Caco-2 (cell line): ENCODE measurements at regions not wholly inside any gene's neighbourhood (a gene's known extent, or its start where the extent isn't known, plus 50 kb on each side); places are given as distances from the start of the nearest gene placed in this dataset.

Experiments used
- BruUV-seq: library from RNA; stranded (reverse); fragments of 400-500 nt; replicated peaks from 2 replicates; lab custom pipeline; 2021; lab: Mats Ljungman, UMichigan
- CTCF ChIA-PET: fragments of 300-600 bp; sonication (Branson Sonifier 250); formaldehyde crosslinking; loops from one replicate; lab custom pipeline; 2022; ENCODE audit warnings: antibody characterized with exemption; lab: Charles Lee
- POLR2A ChIA-PET: fragments of 300-600 bp; sonication (Branson Sonifier 250); formaldehyde crosslinking; loops from one replicate; lab custom pipeline; 2022; ENCODE audit warnings: antibody characterized with exemption; lab: Charles Lee
- DNase-seq, 2 experiments: peaks; one replicate each; pipeline versions ENCODE4 v3.0.0 to v3.0.0-alpha.2; 2020 to 2022
- H3K27me3 ChIP-seq: replicated peaks from 2 replicates; pipeline ENCODE4 v1.6.0; 2011; ENCODE audit warnings: low read length; ENCODE audit not compliant: control insufficient read depth, insufficient read depth
- H3K36me3 ChIP-seq: 2 replicates; pipeline ENCODE4 v1.5.1; 2011; ENCODE audit warnings: low read length; ENCODE audit not compliant: control insufficient read depth, insufficient read depth
- H3K4me1 ChIP-seq: fragments of 250-450 bp; sonication (Bioruptor Pico); 2 replicates; pipeline ENCODE4 v1.5.1; 2020; ENCODE audit warnings: mild to moderate bottlenecking
- H3K4me3 ChIP-seq: 2 replicates; pipeline ENCODE4 v1.5.1; 2011; ENCODE audit warnings: low read depth, mild to moderate bottlenecking, control low read depth, low read length
- H3K9me3 ChIP-seq: fragments of 250-450 bp; sonication (Bioruptor Pico); 2 replicates; pipeline ENCODE4 v1.5.1; 2020; ENCODE audit warnings: mild to moderate bottlenecking, moderate library complexity
- H3K27ac Mint-ChIP-seq: one replicate; pipeline ENCODE4 v1.8.0; 2022; ENCODE audit warnings: mixed read lengths; ENCODE audit not compliant: unreplicated experiment
- H3K27me3 Mint-ChIP-seq: one replicate; pipeline ENCODE4 v1.8.0; 2022; ENCODE audit warnings: mixed read lengths; ENCODE audit not compliant: insufficient read depth, unreplicated experiment
- H3K36me3 Mint-ChIP-seq: one replicate; pipeline ENCODE4 v1.8.0; 2022; ENCODE audit warnings: mild to moderate bottlenecking, mixed read lengths; ENCODE audit not compliant: insufficient read depth, unreplicated experiment
- H3K4me1 Mint-ChIP-seq: one replicate; pipeline ENCODE4 v1.8.0; 2022; ENCODE audit warnings: low read depth, mixed read lengths; ENCODE audit not compliant: unreplicated experiment
- H3K4me3 Mint-ChIP-seq: one replicate; pipeline ENCODE4 v1.8.0; 2022; ENCODE audit warnings: mild to moderate bottlenecking, moderate library complexity, mixed read lengths; ENCODE audit not compliant: unreplicated experiment
- H3K9me3 Mint-ChIP-seq: one replicate; pipeline ENCODE4 v1.8.0; 2022; ENCODE audit warnings: mixed read lengths; ENCODE audit not compliant: unreplicated experiment
- intact Hi-C: fragments of 100-400 bp; cut with micrococcal nuclease; formaldehyde crosslinking; loops from one replicate; pipeline ENCODE4 v1.10.0; 2022; ENCODE audit not compliant: unreplicated experiment
- TF ChIP-seq, protein P1 (sequence below), 2 experiments: fragments of 200-600 bp in 1 of 2; IDR thresholded peaks; 1 replicate in 1 of 2; 2 replicates in 1 of 2; pipeline versions ENCODE4 v1.5.1 to v1.8.0; 2011 to 2022; ENCODE audit warnings: antibody characterized with exemption in 1 of 2, control low read depth in 1 of 2, inconsistent platforms in 1 of 2, low read depth in 1 of 2, low read length in 1 of 2, mild to moderate bottlenecking in 1 of 2, moderate library complexity in 1 of 2; ENCODE audit not compliant: insufficient read depth in 1 of 2, severe bottlenecking in 1 of 2, unreplicated experiment in 1 of 2

DNA sequence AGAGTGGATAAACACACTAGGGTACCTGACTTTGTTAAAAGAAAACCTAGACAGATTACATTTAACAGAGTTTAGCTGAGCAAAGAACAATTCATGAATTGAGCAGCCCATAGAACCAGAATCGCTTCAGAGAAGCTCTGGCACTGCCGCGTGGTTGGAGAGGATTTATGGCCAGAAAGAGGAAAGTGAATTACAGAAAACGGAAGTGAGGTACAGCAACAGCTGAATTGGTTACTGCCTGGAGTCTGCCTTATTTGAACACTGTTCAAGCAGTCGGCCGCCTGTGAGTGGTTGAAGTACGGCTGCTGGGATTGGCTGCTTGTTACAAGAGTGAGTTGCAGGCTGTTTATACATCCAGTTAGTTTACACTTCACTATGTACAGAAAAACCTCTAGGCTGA is 253.8 kb upstream of the CDYL start:
- H3K27me3 Mint-ChIP-seq = peaks cover 20% of the 10 kb centered on the region
- no peak for DNase-seq
- ChIA-PET POLR2A (no interaction called here), CTCF (no interaction called here)
- H3K27me3 ChIP-seq = no peaks in the 10 kb centered on the region
- H3K36me3 Mint-ChIP-seq = no peaks in the 10 kb centered on the region
- intact Hi-C loops = no loop called here
- H3K9me3 Mint-ChIP-seq = no peaks in the 10 kb centered on the region
- H3K4me1 ChIP-seq = peaks cover 5% of the 10 kb centered on the region; the same call in 1 of the 2 replicates
- H3K4me3 Mint-ChIP-seq = no peak overlapping the region
- H3K36me3 ChIP-seq = no peaks in the 10 kb centered on the region
- no peaks in the 10 kb centered on the region for H3K4me1 Mint-ChIP-seq
- no peak overlapping the region for H3K4me3 ChIP-seq
- TF ChIP-seq, protein P1, sequence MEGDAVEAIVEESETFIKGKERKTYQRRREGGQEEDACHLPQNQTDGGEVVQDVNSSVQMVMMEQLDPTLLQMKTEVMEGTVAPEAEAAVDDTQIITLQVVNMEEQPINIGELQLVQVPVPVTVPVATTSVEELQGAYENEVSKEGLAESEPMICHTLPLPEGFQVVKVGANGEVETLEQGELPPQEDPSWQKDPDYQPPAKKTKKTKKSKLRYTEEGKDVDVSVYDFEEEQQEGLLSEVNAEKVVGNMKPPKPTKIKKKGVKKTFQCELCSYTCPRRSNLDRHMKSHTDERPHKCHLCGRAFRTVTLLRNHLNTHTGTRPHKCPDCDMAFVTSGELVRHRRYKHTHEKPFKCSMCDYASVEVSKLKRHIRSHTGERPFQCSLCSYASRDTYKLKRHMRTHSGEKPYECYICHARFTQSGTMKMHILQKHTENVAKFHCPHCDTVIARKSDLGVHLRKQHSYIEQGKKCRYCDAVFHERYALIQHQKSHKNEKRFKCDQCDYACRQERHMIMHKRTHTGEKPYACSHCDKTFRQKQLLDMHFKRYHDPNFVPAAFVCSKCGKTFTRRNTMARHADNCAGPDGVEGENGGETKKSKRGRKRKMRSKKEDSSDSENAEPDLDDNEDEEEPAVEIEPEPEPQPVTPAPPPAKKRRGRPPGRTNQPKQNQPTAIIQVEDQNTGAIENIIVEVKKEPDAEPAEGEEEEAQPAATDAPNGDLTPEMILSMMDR (IDR thresholded peaks at IDR 0.05; ENCODE audit: insufficient read depth in 1 of 2, low read depth in 1 of 2, low read length in 1 of 2, severe bottlenecking in 1 of 2, unreplicated experiment in 1 of 2) = no peak
- no peaks in the 10 kb centered on the region for H3K9me3 ChIP-seq
- no peak overlapping the region for H3K27ac Mint-ChIP-seq
- BruUV-seq = no TSS peak

DNA sequence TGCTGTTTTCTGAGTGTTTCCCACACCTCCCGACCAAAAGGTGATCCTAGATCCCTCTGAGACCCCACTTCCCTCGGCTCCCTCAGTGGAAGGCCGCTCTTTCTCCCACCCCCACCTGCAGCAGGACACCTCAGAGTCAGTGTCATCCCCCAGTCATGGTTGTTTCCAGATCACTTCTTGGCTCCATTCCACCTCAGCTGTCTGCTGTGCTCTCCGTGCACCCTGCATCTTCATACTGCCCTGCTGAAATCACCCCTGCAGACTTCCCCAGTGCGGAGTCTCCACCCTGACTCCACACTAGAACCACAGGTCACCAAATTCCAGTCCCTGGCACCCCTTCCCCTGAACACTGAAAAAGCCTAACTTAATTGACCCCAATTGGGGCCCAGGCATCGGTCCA is 255.1 kb upstream of the CDYL start:
- H3K9me3 Mint-ChIP-seq = no peaks in the 10 kb centered on the region
- peaks cover 8% of the 10 kb centered on the region for H3K27me3 Mint-ChIP-seq
- ChIA-PET CTCF (no interaction called here), POLR2A (no interaction called here)
- no peaks in the 10 kb centered on the region for H3K9me3 ChIP-seq
- BruUV-seq = no TSS peak
- H3K27ac Mint-ChIP-seq = no peak overlapping the region
- peaks cover 5% of the 10 kb centered on the region; the same call in 1 of the 2 replicates for H3K4me1 ChIP-seq
- H3K36me3 ChIP-seq = no peaks in the 10 kb centered on the region
- no peaks in the 10 kb centered on the region for H3K36me3 Mint-ChIP-seq
- intact Hi-C loops = no loop called here
- no peak overlapping the region for H3K4me3 ChIP-seq
- no peak overlapping the region for H3K4me3 Mint-ChIP-seq
- no peak for DNase-seq
- no peaks in the 10 kb centered on the region for H3K27me3 ChIP-seq
- no peaks in the 10 kb centered on the region for H3K4me1 Mint-ChIP-seq
- TF ChIP-seq, protein P1 (IDR thresholded peaks at IDR 0.05; ENCODE audit: insufficient read depth in 1 of 2, low read depth in 1 of 2, low read length in 1 of 2, severe bottlenecking in 1 of 2, unreplicated experiment in 1 of 2) = no peak

DNA sequence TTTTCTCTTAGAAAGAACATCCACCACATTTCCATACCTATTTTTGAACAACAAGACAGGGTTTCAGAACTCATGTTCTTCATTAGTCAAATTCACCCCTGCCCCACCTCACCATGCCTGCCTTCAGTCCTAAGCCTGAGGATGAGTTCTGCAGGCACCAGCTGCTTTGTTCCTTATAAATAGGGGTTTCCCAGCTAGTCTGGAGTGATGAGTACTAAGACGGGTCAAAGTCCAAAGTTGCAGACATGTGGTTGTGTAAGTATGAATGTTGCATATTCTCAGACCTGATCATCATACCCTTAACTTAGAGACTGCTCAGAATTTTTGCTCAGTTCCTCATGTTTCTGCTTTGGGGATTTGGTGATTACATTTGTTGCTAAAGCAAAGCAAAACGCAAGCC is 257.7 kb upstream of the CDYL start:
- intact Hi-C loops = no loop called here
- DNase-seq = peak in 1 of 2 experiments; percentile 8
- no peaks in the 10 kb centered on the region for H3K36me3 ChIP-seq
- no TSS peak for BruUV-seq
- peaks cover 5% of the 10 kb centered on the region; the same call in 1 of the 2 replicates for H3K4me1 ChIP-seq
- ChIA-PET CTCF (no interaction called here), POLR2A (no interaction called here)
- H3K9me3 ChIP-seq = no peaks in the 10 kb centered on the region
- Mint-ChIP-seq H3K4me1 (no peaks in the 10 kb centered on the region), H3K27ac (no peak overlapping the region), H3K4me3 (no peak overlapping the region), H3K9me3 (no peaks in the 10 kb centered on the region), H3K27me3 (peaks cover 5% of the 10 kb centered on the region), H3K36me3 (no peaks in the 10 kb centered on the region)
- no peak overlapping the region for H3K4me3 ChIP-seq
- TF ChIP-seq, protein P1 (IDR thresholded peaks at IDR 0.05; ENCODE audit: insufficient read depth in 1 of 2, low read depth in 1 of 2, low read length in 1 of 2, severe bottlenecking in 1 of 2, unreplicated experiment in 1 of 2) = no peak
- H3K27me3 ChIP-seq = no peaks in the 10 kb centered on the region
